ENCODE measurements at regions not wholly inside any gene's neighbourhood (a gene's known extent, or its start where the extent isn't known, plus 50 kb on each side); places are given as distances from the start of the nearest gene placed in this dataset.
"Not testable (repeated sequence)": the region's sequence is repeated elsewhere in the genome, so short reads cannot be mapped to it uniquely, and the experiment has no call there.

DNA sequence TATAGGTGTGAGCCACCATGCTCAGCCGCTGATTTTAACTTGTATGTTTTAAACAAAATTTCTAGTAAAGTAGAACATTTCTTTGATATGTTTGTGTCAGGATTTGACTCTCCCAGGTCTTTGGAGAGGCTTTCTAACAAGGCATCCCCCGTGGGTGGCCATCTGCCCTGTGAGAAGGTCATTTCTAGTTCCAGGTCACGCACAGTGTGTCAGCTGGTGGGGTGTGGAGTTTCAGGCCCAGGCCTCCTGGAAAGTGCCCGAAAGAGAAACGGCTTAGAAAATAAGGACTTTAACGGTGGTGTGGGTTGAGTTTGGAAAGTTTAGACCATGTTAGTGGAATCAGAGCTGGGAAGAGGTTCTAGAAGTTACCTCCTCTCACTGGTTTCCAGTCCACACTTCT is 61.0 kb downstream of the SPDYE17 start:
- intact Hi-C loops (cut with DNase I); H3K4me3 ChIP-seq: not testable (repeated sequence)

DNA sequence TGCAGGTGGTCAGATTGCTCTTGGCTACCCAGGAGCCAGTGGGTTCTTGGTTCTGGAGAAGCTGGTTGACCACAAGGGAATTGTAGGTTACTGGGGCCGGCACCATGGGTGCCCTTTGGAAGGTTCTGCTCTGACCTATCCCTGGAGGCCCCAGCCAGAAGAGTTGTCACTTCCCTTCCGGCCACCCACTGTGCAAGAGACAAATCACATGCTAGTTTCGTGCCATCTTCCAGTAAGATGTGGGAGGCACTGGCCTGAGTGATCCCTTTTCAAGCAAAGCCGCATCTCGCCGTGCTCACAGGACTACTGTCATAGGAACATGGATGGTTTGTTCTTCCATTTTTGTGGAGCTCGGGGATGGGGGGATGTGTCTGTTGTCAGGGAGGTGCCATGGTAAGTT is 62.3 kb downstream of the SPDYE17 start:
- intact Hi-C loops (cut with DNase I); H3K27me3 ChIP-seq: not testable (repeated sequence)

More for the DNA sequence above, 61.0 kb downstream of the SPDYE17 start:
- DNase-seq (ENCODE audit: extremely low spot score in 2 of 2); H3K27me3 ChIP-seq; H3K9me3 ChIP-seq; H3K4me1 ChIP-seq; H3K27ac ChIP-seq; H3K36me3 ChIP-seq: not testable (repeated sequence)

DNA sequence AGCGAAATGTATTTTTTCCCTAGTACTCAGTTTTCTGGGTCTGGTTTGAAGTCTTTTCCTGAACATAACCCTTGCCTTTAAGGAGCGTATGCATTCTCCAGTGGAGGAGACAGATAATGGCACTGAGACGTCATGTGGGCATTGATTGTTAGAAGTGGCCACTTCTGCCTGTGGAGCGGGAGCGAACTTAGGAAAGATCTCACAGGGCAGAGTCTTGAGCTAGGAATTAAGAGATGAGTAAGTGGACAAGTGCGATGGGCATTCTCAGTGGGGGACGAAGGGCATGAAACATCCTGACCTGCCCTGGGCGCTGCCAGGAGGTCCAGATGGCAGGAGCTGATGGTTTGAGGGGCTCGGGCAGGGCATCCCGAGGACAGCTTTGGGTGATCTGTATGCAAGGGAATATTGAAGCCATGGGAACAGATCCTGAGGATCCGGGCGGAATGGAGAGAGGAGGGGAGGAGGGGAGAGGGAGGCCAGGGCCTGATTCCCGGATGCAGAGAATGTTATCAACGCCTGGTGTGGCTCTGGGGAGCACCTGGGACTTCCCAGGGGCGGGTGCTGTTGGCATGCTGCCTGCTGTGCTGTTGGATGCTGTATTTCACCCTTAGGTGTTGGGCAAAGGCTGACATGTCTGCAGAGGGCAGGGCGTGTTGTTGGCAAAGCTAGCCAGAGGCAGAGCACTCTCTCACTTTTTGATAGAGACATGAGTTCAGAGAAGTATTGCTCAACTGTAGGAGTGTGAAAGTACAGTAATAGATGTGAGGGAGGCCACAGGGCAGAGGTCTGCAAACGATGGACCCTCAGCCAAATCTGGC is 66.2 kb downstream of the SPDYE17 start:
- H3K4me3 ChIP-seq; H3K27me3 ChIP-seq; H3K9me3 ChIP-seq; H3K27ac ChIP-seq; H3K36me3 ChIP-seq; H3K4me1 ChIP-seq; DNase-seq (ENCODE audit: extremely low spot score in 2 of 2); intact Hi-C loops (cut with DNase I): not testable (repeated sequence)

More for the DNA sequence above, 62.3 kb downstream of the SPDYE17 start:
- H3K4me1 ChIP-seq; DNase-seq (ENCODE audit: extremely low spot score in 2 of 2); H3K36me3 ChIP-seq; H3K9me3 ChIP-seq; H3K27ac ChIP-seq; H3K4me3 ChIP-seq: not testable (repeated sequence)

DNA sequence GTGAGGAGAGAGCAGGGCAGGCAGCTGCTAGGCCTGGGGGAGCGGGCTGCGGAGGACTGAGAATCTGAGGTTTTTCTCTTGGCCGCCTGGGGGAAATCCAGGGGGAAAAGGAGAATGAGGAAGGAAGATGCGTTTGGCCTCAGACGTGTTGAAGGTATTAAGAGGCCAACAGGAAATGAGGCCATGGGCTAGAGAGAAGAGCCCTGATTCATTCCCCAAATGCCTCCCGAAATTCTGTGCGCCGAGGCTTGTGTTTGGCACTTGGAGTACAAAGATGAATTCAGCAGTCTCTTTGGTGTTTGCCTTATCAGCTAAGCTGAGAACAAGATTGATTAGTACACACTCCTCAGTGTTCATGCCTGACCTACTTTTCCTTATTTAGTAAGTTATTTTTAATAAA is 68.1 kb downstream of the SPDYE17 start:
- intact Hi-C loops (cut with DNase I); H3K9me3 ChIP-seq; H3K36me3 ChIP-seq; H3K4me3 ChIP-seq; H3K27me3 ChIP-seq; H3K27ac ChIP-seq; H3K4me1 ChIP-seq; DNase-seq (ENCODE audit: extremely low spot score in 2 of 2): not testable (repeated sequence)

DNA sequence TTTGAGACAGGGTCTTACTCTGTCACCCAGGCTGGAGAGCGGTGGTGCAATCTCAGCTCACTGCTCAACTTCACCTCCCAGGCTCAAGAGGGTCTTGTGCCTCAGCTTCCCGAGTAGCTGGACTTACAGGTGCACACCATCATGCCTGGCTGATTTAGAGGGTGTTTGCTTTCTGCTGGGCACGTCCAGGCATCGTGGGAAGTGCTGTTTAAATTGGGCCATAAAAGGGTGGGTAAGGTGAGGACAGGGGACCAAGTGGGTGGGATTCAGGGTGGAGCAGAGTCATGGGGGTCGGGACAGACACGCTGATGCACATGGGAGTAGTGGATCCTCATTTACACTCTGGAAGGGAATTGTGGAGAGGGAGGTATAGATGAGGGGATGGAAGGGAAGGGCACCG is 69.1 kb downstream of the SPDYE17 start:
- H3K4me1 ChIP-seq; H3K27me3 ChIP-seq; H3K36me3 ChIP-seq; DNase-seq (ENCODE audit: extremely low spot score in 2 of 2); H3K4me3 ChIP-seq; intact Hi-C loops (cut with DNase I); H3K27ac ChIP-seq; H3K9me3 ChIP-seq: not testable (repeated sequence)

DNA sequence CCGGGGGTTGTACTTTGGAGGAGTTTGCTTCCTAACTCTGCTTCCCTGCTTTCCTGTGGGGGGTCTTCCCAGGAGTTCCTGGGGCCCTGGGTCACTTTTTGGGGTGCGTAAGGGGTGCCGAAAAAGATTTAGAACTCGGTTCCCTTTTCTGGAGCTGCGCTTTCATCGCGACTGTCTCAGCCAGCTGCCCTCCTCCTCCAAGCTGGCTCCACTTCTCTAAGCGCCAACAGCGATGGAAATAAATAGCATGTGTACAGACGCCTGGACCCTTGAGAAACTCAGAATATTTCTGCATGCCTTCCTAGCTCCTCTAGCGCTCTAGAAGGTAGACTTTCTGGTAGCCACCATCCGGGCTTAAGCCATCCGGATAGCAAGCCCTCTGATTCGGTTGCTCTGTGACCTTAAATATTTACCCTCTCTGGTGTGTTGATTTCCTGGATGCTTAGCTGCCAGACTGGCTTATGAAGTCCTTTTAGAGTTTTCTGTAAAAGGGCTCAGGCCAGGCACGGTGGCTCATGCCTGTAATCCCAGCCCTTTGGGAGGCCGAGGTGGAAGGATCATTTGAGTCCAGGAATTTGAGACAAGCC is 71.7 kb downstream of the SPDYE17 start:
- H3K9me3 ChIP-seq; H3K36me3 ChIP-seq; H3K4me3 ChIP-seq; H3K4me1 ChIP-seq; H3K27me3 ChIP-seq; DNase-seq (ENCODE audit: extremely low spot score in 2 of 2); intact Hi-C loops (cut with DNase I); H3K27ac ChIP-seq: not testable (repeated sequence)

DNA sequence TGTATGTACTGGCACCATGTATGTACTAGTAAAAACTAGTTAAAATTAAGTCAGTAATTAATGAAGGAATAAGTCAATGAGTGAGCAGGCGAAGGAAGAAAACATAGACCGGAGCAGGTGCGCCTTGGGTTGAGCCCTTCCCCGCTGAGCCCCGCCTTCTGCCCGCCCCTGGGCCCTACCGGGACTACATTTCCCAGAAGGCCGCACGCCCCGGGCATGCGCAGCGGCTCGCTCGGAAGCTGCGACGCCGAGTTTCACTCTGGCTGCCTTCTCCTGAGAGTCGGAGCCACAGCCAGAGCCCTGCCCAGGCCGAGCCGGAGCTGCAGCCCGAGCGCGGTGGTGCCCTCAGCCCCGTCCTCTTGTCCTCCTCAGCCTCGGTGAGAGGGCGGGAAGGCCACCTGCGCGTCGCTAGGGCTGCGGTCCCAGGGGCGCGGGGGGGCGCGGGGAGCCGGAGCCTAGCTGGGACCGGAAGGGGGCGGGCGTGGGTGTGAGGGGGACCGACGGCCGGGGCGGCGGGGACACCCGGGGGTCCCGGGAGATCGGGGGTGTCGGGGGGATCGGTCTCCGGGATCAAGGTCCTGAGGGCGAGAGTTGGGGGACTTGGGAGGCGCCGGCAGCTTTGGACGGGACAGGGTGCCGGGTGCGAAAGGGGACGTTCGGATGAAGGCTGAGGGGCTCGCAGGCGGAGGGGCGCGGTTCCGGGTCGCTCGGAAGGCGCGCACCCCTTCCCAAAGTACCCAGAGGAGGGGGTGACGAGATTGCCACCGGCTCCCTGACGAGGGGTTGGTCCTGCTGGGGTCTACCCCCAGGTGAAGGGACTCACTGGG is 72.4 kb downstream of the SPDYE17 start:
- H3K36me3 ChIP-seq; H3K27ac ChIP-seq; H3K9me3 ChIP-seq; DNase-seq (ENCODE audit: extremely low spot score in 2 of 2); H3K4me1 ChIP-seq; intact Hi-C loops (cut with DNase I); H3K27me3 ChIP-seq: not testable (repeated sequence)
- peak overlapping the region in 1 of 2 donors; percentile 31 for H3K4me3 ChIP-seq

DNA sequence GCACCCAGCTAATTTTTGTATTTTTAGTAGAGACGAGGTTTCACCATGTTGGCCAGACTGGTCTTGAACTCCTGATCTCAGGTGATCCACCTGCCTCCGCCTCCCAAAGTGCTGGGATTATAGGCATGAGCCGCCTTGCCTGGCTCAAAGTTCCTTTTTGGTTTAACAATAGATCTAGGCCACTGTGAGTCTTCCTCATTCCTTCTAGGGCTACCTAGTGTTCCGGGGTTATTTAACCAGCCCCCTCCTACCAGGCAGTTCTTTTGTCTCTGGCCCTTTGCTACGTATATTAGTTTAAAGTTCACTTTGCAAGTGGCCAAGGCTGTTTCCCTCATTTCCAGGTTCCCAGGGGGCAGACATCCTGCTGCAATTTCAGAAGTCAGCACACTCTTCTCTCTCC is 75.6 kb downstream of the SPDYE17 start:
- intact Hi-C loops (cut with DNase I); H3K27me3 ChIP-seq; H3K27ac ChIP-seq; DNase-seq (ENCODE audit: extremely low spot score in 2 of 2); H3K9me3 ChIP-seq; H3K36me3 ChIP-seq; H3K4me3 ChIP-seq; H3K4me1 ChIP-seq: not testable (repeated sequence)

DNA sequence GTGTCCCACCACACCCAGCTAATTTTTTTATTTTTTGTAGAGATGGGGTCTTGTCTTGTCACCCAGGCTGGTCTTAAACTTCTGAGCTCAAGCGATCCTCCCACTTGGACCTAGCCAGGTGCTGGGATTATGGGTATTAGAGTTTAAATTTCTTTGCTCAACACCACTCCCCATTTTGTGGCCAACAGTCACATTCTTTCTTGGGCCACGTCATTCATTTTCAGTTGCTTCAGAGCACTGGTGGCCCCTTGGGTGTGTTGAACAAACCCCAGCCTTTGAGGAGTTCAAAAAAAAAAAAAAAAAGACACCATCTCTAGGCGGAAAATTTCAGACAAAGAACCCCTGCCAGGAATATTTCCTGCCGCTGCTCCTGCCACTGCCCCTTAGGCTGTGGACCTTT is 77.0 kb downstream of the SPDYE17 start:
- intact Hi-C loops (cut with DNase I) = not testable (repeated sequence)

DNA sequence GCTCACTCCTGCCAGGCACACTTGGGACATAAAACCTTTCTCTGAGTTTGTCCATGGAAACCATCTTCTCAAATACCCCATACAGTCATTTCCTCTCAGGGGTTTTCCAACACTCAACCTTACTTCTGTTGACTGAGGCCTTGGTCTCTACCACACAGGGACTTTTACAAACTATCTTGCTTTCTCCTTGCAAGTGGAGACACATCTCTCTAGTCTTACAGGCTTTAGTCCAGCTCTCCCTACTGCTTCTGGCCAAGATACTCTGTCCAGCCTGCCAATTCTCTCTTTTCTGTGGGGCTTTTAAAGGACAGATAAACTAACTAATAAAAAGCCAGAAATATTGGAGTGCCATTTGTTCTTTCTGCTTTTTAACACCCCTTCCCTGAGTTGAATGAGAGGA is 87.6 kb downstream of the SPDYE17 start:
- H3K27ac ChIP-seq; intact Hi-C loops (cut with DNase I); H3K27me3 ChIP-seq; H3K9me3 ChIP-seq; H3K4me3 ChIP-seq; DNase-seq (ENCODE audit: extremely low spot score in 2 of 2); H3K36me3 ChIP-seq; H3K4me1 ChIP-seq: not testable (repeated sequence)

More for the DNA sequence above, 77.0 kb downstream of the SPDYE17 start:
- not testable (repeated sequence) for H3K27ac ChIP-seq; H3K9me3 ChIP-seq; DNase-seq (ENCODE audit: extremely low spot score in 2 of 2); H3K27me3 ChIP-seq; H3K4me1 ChIP-seq; H3K36me3 ChIP-seq; H3K4me3 ChIP-seq

DNA sequence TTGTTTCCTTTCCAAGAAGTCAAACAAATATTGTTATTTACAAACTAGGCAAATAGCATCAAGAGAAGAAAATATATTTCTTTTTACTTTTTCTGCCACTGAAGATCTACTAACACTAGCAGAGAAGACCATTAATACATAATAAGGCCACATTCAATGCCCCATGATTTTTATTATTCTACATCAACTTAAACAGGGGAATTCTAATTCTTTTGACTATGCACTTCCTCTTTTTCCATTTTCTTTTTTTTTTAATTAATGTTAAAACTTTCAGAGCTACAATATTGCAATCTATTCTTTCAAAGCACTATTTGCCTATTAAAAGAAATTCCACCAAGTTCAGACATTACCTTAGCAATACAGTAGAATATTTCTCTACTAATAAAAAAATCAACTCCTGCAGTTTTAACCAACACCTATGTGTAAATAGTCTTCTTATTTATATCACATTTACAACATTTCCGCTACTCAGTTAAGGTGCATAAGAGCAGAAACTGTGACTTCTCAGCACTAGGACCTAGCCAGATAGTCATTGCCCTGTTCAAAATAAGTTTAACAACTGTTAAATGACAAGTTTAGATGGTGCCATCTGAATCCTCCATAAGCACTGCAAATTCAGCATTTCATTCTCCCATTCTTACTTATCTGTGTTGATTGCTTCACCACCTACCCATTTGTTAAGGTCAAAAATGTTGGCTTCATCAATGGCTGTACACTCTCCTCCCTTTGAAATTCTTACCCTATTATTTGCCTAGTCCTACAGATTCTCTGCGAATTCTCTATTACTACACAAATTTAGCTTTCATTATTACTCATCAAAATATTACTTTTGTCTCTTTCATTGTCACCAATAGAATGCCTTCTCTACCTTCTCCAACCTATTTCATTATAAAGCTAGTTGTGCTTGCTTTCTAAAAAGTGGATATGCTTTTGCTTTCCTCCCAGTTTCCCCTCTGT is 90.1 kb downstream of the SPDYE17 start:
- H3K36me3 ChIP-seq; DNase-seq (ENCODE audit: extremely low spot score in 2 of 2); H3K27me3 ChIP-seq; H3K27ac ChIP-seq; intact Hi-C loops (cut with DNase I); H3K4me1 ChIP-seq; H3K9me3 ChIP-seq; H3K4me3 ChIP-seq: not testable (repeated sequence)

DNA sequence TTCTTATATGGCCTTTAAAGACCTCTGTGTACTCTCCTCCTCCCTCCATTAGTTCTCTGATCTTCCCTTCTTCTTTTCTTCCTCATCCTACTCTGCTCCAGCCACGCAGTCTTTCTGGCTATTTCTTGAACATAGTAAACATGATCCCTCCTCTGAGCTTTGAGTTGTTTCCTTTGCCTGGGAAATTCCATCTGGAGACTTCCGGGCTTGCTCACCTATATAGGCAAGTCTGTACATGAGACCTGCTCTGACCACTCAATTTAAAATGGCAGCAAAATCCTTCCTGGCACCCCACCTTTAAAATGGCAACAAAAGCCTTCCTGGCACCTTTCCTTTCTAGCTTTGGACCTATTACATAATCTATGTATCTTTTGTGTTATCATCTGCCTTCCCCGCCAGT is 94.4 kb downstream of the SPDYE17 start:
- H3K4me3 ChIP-seq; intact Hi-C loops (cut with DNase I); H3K4me1 ChIP-seq; H3K9me3 ChIP-seq; H3K36me3 ChIP-seq; H3K27ac ChIP-seq; DNase-seq (ENCODE audit: extremely low spot score in 2 of 2); H3K27me3 ChIP-seq: not testable (repeated sequence)

DNA sequence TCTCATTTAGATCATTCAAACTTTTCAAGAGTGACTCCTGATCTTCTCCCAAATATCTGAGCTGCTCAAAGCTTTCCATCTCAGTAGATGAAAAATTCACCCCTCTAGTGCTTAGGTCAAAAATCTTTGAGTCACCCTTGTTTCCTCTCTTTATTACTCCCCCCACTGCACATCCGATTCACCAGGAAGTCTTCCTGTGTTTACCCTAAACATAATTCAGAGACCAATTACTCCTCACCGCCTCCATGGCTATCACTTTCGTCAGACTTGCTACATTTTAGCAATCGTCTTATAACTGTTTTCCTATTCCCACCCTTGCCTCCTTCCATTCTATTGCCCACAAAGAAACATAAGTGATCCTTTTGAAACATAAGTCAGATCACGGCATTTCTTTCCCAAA is 94.8 kb downstream of the SPDYE17 start:
- H3K4me1 ChIP-seq; H3K9me3 ChIP-seq; H3K4me3 ChIP-seq; DNase-seq (ENCODE audit: extremely low spot score in 2 of 2); H3K36me3 ChIP-seq; H3K27ac ChIP-seq; intact Hi-C loops (cut with DNase I); H3K27me3 ChIP-seq: not testable (repeated sequence)
